Tibial artery (tissue), 4 donors: ENCODE measurements at regions not wholly inside any gene's neighbourhood (a gene's known extent, or its start where the extent isn't known, plus 50 kb on each side); places are given as distances from the start of the nearest gene placed in this dataset.

ENCODE experiments used
- DNase-seq, 2 donors: peaks; one replicate each; pipeline ENCODE4 v3.0.0-alpha.2; 2019
- H3K27ac ChIP-seq, 2 donors: fragments of 200-600 bp; sonication (generic) in 1 of 2; 1 replicate in 1 of 2; 2 replicates in 1 of 2; pipeline ENCODE4 v1.5.1; 2018 to 2019; ENCODE audit warnings: mild to moderate bottlenecking in 1 of 2
- H3K27me3 ChIP-seq, 2 donors: fragments of 200-600 bp; sonication (generic) in 1 of 2; one replicate each; pipeline versions ENCODE4 v1.5.1 to v1.6.0; 2016 to 2019
- H3K36me3 ChIP-seq, 3 donors: fragments of 200-600 bp; sonication (generic) in 2 of 3; one replicate each; pipeline ENCODE4 v1.5.1; 2016 to 2019; ENCODE audit warnings: mild to moderate bottlenecking in 2 of 3
- H3K4me1 ChIP-seq, 4 donors: fragments of 200-600 bp; sonication (generic) in 2 of 4; 1 replicate in 3 of 4; 2 replicates in 1 of 4; pipeline ENCODE4 v1.5.1; 2016 to 2019
- H3K4me3 ChIP-seq, 2 donors: fragments of 200-600 bp; sonication (generic) in 1 of 2; 1 replicate in 1 of 2; 2 replicates in 1 of 2; pipeline ENCODE4 v1.5.1; 2018 to 2019; ENCODE audit warnings: mild to moderate bottlenecking in 2 of 2
- H3K9me3 ChIP-seq, 3 donors: fragments of 200-600 bp; sonication (generic) in 1 of 3; one replicate each; pipeline ENCODE4 v1.5.1; 2016 to 2019
- CTCF ChIP-seq, 2 experiments: fragments of 200-600 bp in 1 of 2; fragments of 450-650 bp in 1 of 2; IDR thresholded peaks; one replicate each; pipeline ENCODE4 v1.5.1; 2017 to 2019; ENCODE audit warnings: antibody characterized with exemption in 2 of 2, mild to moderate bottlenecking in 1 of 2, moderate library complexity in 1 of 2
- intact Hi-C: fragments of 100-400 bp; cut with DNase I; formaldehyde crosslinking; loops from one replicate; pipeline ENCODE4 v1.15.0; 2023; ENCODE audit warnings: low total_unique reads

- Histone ChIP-seq H3K27me3 (no peaks in the 10 kb centered on the region), H3K27ac (no peak overlapping the region), H3K4me3 (no peak overlapping the region), H3K4me1 (no peaks in the 10 kb centered on the region), H3K9me3 (peaks cover 0 to 4% (median 0%) of the 10 kb centered on the region in 3 donors), H3K36me3 (no peaks in the 10 kb centered on the region)
- TF ChIP-seq CTCF (IDR thresholded peaks at IDR 0.05), result no peak
- intact Hi-C loops, result no loop called here
- no peak for DNase-seq
Measured at GRCh38 chr11:111183706-111184105, 61.8 kb upstream of the POU2AF2 start.

GRCh38 chr11:111179184-111179910 is 66.2 kb upstream of the POU2AF2 start:
- Histone ChIP-seq H3K27me3 (no peaks in the 10 kb centered on the region), H3K27ac (no peak overlapping the region), H3K9me3 (no peaks in the 10 kb centered on the region), H3K4me1 (no peaks in the 10 kb centered on the region), H3K4me3 (no peak overlapping the region), H3K36me3 (no peaks in the 10 kb centered on the region)
- no peak for TF ChIP-seq CTCF (IDR thresholded peaks at IDR 0.05)
- intact Hi-C loops, result loop anchor here (10.0 kb wide), 1 partner anchor 1855 kb away; no protein-coding TSS in a partner anchor
- no peak for DNase-seq

GRCh38 chr11:111177037-111177871 is 68.3 kb upstream of the POU2AF2 start:
- Histone ChIP-seq H3K27ac (no peak overlapping the region), H3K36me3 (no peaks in the 10 kb centered on the region), H3K9me3 (no peaks in the 10 kb centered on the region), H3K4me1 (no peaks in the 10 kb centered on the region), H3K4me3 (no peak overlapping the region), H3K27me3 (no peaks in the 10 kb centered on the region)
- DNase-seq, result no peak
- intact Hi-C loops, result loop anchor here (10.0 kb wide), 1 partner anchor 1852 kb away; no protein-coding TSS in a partner anchor
- TF ChIP-seq CTCF (IDR thresholded peaks at IDR 0.05), result no peak

- Histone ChIP-seq H3K27me3 (no peaks in the 10 kb centered on the region), H3K9me3 (no peaks in the 10 kb centered on the region), H3K4me3 (no peak overlapping the region), H3K27ac (no peak overlapping the region), H3K36me3 (no peaks in the 10 kb centered on the region), H3K4me1 (no peaks in the 10 kb centered on the region)
- no peak for TF ChIP-seq CTCF (IDR thresholded peaks at IDR 0.05)
- no peak for DNase-seq
- intact Hi-C loops, result loop anchor here (10.0 kb wide), 1 partner anchor 1852 kb away; no protein-coding TSS in a partner anchor
Measured at GRCh38 chr11:111176603-111177002, 68.9 kb upstream of the POU2AF2 start.

GRCh38 chr11:111173221-111173620 is 72.3 kb upstream of the POU2AF2 start:
- no peak for DNase-seq
- no peaks in the 10 kb centered on the region for H3K27me3 ChIP-seq
- no peaks in the 10 kb centered on the region for H3K9me3 ChIP-seq
- H3K4me1 ChIP-seq, result no peaks in the 10 kb centered on the region
- H3K36me3 ChIP-seq, result no peaks in the 10 kb centered on the region
- no peak for TF ChIP-seq CTCF (IDR thresholded peaks at IDR 0.05)
- H3K27ac ChIP-seq, result no peak overlapping the region
- H3K4me3 ChIP-seq, result no peak overlapping the region
- intact Hi-C loops, result loop anchor here (10.0 kb wide), 1 partner anchor 1848 kb away; no protein-coding TSS in a partner anchor
